ENCODE measurements at regions not wholly inside any gene's neighbourhood (a gene's known extent, or its start where the extent isn't known, plus 50 kb on each side); places are given as distances from the start of the nearest gene placed in this dataset.

DNA sequence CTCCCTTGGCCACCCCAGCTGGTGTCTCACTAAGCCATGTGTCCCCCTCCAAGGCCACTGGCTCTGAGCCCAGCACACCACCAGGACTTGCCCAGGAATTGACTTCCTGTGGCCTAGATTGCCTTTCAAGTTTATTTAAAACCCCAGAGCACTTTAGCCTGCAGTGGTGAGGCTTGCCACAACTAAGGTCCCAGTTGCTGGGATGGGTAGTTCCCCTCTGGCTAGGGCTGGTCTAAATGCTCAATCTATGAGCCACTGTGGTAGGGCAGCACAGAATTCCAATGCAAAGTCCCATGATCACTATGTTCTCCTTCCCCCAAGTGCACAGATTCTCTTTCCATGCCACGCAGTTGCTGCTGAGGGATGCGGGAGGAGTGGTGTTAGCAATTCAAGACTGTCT lies 61.1 kb upstream of the HCCS start:
- in situ Hi-C loops (cut with HindIII; ENCODE audit: low sequenced_read_pairs): no loop called here
- H3K4me3 ChIP-seq (ENCODE audit: low read depth, low read length): no peak overlapping the region
- no peak for DNase-seq (ENCODE audit: low read depth, low spot score)
- TF ChIP-seq, protein P1, sequence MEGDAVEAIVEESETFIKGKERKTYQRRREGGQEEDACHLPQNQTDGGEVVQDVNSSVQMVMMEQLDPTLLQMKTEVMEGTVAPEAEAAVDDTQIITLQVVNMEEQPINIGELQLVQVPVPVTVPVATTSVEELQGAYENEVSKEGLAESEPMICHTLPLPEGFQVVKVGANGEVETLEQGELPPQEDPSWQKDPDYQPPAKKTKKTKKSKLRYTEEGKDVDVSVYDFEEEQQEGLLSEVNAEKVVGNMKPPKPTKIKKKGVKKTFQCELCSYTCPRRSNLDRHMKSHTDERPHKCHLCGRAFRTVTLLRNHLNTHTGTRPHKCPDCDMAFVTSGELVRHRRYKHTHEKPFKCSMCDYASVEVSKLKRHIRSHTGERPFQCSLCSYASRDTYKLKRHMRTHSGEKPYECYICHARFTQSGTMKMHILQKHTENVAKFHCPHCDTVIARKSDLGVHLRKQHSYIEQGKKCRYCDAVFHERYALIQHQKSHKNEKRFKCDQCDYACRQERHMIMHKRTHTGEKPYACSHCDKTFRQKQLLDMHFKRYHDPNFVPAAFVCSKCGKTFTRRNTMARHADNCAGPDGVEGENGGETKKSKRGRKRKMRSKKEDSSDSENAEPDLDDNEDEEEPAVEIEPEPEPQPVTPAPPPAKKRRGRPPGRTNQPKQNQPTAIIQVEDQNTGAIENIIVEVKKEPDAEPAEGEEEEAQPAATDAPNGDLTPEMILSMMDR (IDR thresholded peaks at IDR 0.05; ENCODE audit: low read depth, low read length): no peak

DNA sequence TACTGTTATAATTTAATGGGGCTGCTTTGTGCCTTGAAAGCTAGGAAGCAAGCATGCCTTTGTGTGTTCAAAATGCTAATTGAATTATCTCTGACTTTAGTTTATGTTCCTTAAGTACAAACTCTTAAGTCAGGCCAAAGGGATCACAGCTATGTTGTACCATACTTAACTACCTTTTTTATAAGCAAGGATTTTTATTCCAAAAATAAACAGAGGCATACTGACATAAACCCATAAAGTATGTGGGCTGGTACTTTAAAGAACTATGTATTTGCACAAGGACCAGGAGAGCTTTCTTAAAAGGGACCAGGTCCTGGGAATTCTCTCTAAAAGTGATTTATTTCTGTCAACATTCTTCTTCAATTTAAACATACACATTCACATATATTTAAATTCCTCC lies 57.8 kb upstream of the HCCS start:
- DNase-seq (ENCODE audit: low read depth, low spot score): no peak
- in situ Hi-C loops (cut with HindIII; ENCODE audit: low sequenced_read_pairs): no loop called here
- TF ChIP-seq, protein P1 (IDR thresholded peaks at IDR 0.05; ENCODE audit: low read depth, low read length): no peak

DNA sequence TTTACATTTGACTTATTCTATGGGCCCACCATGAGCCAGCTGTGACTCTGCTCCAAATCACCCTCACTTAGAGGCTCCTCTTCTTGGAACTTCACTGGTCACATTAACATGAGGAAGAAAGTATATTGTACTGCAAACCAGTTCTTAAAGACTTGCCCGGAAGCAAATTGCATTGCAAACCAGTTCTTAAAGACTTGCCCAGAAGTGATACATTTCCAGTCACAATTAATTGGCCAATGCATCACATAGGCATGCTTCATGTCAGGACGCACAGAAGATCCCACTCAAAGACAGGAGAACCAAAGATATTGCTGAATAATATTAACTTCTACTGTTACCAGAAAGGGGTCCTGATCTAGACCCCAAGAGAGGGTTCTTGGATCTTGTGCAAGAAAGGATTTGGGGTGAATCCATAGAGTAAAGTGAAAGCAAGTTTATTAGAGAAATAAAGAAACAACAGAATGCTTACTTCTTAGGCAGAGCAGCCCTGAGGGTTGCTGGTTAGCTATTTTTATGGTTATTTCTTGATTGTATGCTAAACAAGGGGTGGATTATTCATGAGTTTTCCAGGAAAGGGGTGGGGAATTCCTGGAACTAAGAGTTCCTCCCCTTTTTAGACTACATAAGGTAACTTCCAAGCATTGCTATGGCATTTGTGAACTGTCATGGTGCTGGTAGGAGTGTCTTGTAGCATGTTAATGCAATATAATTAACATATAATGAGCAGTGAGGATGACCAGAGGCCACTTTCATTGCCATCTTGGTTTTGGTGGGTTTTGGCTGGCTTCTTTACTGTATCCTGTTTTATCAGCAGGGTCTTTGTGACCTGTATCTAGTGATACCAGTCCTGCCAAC lies 54.6 kb upstream of the HCCS start:
- no peak for DNase-seq (ENCODE audit: low read depth, low spot score)
- TF ChIP-seq, protein P1 (IDR thresholded peaks at IDR 0.05; ENCODE audit: low read depth, low read length): no peak
- in situ Hi-C loops (cut with HindIII; ENCODE audit: low sequenced_read_pairs): no loop called here
- H3K4me3 ChIP-seq (ENCODE audit: low read depth, low read length): no peak overlapping the region

More for the DNA sequence above, 57.8 kb upstream of the HCCS start:
- no peak overlapping the region for H3K4me3 ChIP-seq (ENCODE audit: low read depth, low read length)

GRCh38 chrX:11059933-11060332 lies 51.2 kb upstream of the HCCS start:
- no peak overlapping the region for H3K4me3 ChIP-seq (ENCODE audit: low read depth, low read length)
- in situ Hi-C loops (cut with HindIII; ENCODE audit: low sequenced_read_pairs): no loop called here
- no peak for DNase-seq (ENCODE audit: low read depth, low spot score)
- TF ChIP-seq, protein P1 (IDR thresholded peaks at IDR 0.05; ENCODE audit: low read depth, low read length): no peak
